ENCODE measurements at regions not wholly inside any gene's neighbourhood (a gene's known extent, or its start where the extent isn't known, plus 50 kb on each side); places are given as distances from the start of the nearest gene placed in this dataset.

GRCh38 chr9:32015795-32016194 is 368.6 kb upstream of the ACO1 start (continued):
- TF ChIP-seq, protein P1, sequence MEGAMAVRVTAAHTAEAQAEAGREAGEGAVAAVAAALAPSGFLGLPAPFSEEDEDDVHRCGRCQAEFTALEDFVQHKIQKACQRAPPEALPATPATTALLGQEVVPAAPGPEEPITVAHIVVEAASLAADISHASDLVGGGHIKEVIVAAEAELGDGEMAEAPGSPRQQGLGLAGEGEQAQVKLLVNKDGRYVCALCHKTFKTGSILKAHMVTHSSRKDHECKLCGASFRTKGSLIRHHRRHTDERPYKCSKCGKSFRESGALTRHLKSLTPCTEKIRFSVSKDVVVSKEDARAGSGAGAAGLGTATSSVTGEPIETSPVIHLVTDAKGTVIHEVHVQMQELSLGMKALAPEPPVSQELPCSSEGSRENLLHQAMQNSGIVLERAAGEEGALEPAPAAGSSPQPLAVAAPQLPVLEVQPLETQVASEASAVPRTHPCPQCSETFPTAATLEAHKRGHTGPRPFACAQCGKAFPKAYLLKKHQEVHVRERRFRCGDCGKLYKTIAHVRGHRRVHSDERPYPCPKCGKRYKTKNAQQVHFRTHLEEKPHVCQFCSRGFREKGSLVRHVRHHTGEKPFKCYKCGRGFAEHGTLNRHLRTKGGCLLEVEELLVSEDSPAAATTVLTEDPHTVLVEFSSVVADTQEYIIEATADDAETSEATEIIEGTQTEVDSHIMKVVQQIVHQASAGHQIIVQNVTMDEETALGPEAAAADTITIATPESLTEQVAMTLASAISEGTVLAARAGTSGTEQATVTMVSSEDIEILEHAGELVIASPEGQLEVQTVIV (IDR thresholded peaks at IDR 0.05; ENCODE audit: borderline replicate concordance, partially characterized antibody): no peak
- TF ChIP-seq CUX1 (IDR thresholded peaks at IDR 0.05; ENCODE audit: insufficient replicate concordance, low read depth, low read length) (no peak), CBX5 (IDR thresholded peaks at IDR 0.05; ENCODE audit: low read depth) (no peak)
- TF ChIP-seq, protein P2, sequence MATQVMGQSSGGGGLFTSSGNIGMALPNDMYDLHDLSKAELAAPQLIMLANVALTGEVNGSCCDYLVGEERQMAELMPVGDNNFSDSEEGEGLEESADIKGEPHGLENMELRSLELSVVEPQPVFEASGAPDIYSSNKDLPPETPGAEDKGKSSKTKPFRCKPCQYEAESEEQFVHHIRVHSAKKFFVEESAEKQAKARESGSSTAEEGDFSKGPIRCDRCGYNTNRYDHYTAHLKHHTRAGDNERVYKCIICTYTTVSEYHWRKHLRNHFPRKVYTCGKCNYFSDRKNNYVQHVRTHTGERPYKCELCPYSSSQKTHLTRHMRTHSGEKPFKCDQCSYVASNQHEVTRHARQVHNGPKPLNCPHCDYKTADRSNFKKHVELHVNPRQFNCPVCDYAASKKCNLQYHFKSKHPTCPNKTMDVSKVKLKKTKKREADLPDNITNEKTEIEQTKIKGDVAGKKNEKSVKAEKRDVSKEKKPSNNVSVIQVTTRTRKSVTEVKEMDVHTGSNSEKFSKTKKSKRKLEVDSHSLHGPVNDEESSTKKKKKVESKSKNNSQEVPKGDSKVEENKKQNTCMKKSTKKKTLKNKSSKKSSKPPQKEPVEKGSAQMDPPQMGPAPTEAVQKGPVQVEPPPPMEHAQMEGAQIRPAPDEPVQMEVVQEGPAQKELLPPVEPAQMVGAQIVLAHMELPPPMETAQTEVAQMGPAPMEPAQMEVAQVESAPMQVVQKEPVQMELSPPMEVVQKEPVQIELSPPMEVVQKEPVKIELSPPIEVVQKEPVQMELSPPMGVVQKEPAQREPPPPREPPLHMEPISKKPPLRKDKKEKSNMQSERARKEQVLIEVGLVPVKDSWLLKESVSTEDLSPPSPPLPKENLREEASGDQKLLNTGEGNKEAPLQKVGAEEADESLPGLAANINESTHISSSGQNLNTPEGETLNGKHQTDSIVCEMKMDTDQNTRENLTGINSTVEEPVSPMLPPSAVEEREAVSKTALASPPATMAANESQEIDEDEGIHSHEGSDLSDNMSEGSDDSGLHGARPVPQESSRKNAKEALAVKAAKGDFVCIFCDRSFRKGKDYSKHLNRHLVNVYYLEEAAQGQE (IDR thresholded peaks at IDR 0.05; ENCODE audit: low read depth, low read length): no peak
- TF ChIP-seq, protein P3, sequence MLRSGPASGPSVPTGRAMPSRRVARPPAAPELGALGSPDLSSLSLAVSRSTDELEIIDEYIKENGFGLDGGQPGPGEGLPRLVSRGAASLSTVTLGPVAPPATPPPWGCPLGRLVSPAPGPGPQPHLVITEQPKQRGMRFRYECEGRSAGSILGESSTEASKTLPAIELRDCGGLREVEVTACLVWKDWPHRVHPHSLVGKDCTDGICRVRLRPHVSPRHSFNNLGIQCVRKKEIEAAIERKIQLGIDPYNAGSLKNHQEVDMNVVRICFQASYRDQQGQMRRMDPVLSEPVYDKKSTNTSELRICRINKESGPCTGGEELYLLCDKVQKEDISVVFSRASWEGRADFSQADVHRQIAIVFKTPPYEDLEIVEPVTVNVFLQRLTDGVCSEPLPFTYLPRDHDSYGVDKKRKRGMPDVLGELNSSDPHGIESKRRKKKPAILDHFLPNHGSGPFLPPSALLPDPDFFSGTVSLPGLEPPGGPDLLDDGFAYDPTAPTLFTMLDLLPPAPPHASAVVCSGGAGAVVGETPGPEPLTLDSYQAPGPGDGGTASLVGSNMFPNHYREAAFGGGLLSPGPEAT (IDR thresholded peaks at IDR 0.05; ENCODE audit: low read depth): no peak
